GM10266 (cell line): ENCODE measurements at regions not wholly inside any gene's neighbourhood (a gene's known extent, or its start where the extent isn't known, plus 50 kb on each side); places are given as distances from the start of the nearest gene placed in this dataset.
A peak's percentile ranks its signal among the peaks of the same experiment; 100 is the strongest.
"Not testable (repeated sequence)": the region's sequence is repeated elsewhere in the genome, so short reads cannot be mapped to it uniquely, and the experiment has no call there.

ENCODE experiments used
- DNase-seq: peaks from one replicate; pipeline ENCODE4 v3.0.0; 2012; ENCODE audit errors: extremely low spot score
- CTCF ChIP-seq: IDR thresholded peaks from 2 replicates; pipeline ENCODE4 v1.5.1; 2012; ENCODE audit warnings: mild to moderate bottlenecking, low read depth; ENCODE audit not compliant: control insufficient read depth, insufficient read depth; ENCODE audit errors: missing control alignments

DNA sequence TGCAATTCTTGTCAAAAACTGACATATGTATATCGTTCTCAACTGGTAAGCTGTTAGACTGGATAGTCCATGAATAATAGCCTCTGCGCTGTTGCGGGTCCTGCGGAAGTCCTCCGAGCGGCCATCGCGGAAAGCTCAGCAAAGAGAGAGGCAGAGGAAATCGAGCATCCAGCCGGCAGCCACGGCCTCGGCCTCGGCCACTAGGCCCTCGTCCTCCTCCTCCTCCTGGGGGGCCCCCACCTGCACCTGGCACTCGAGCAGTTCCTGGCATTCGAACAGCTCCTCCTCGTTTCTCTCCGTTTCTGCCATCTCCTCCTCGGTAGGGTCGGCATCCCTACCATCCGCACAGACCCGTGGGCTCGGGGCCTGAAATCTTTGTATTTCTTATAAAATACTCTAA is 111.2 kb upstream of the CYLC1 start:
- DNase-seq = not testable (repeated sequence)

DNA sequence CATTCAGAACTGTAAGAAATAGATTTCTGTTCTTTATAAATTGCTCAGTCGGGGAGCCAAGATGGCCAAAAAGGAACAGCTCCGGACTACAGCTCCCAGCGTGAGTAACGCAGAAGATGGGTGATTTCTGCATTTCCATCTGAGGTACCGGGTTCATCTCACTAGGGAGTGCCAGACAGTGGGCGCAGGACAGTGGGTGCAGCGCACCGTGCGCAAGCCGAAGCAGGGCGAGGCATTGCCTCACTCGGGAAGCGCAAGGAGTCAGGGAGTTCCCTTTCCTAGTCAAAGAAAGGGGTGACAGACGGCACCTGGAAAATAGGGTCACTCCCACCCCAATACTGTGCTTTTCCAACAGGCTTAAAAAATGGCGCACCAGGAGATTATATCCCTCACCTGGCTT is 110.5 kb upstream of the CYLC1 start:
- DNase-seq = not testable (repeated sequence)

DNA sequence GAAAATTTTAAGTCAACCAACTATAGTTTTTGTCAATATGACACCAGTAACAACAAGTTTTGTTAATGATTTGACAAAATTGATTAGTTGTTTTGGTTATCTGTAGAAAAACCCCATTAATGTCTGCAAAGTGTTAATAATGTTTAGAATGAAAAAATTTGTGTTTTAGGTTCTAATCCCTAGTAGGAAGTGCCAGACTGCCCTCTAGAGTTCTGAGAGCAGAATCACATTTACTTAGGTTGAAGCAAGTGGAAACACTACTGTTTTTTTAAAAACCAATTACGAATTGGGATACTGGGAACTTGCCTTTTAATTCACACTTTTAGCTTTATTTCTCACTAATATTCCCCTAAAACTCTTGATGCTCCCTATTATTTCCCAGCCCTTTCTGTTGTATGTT is 101.1 kb upstream of the CYLC1 start:
- peak; percentile 3 for DNase-seq
- TF ChIP-seq CTCF = peak; percentile 14

GRCh38 chrX:83771664-83772063 is 89.3 kb upstream of the CYLC1 start:
- DNase-seq = no peak
- TF ChIP-seq CTCF = no peak
